ENCODE measurements at regions not wholly inside any gene's neighbourhood (a gene's known extent, or its start where the extent isn't known, plus 50 kb on each side); places are given as distances from the start of the nearest gene placed in this dataset.

- TF ChIP-seq POLR2AphosphoS5 (IDR thresholded peaks at IDR 0.05; ENCODE audit: borderline replicate concordance, low read depth, low read length) (no peak), EZH2 (IDR thresholded peaks at IDR 0.05) (no peak)
Observed at GRCh38 chr9:105151686-105151995, 92.8 kb upstream of the SLC44A1 start.

All from SK-N-MC (cell line).